DOHH2 (cell line): ENCODE measurements at regions not wholly inside any gene's neighbourhood (a gene's known extent, or its start where the extent isn't known, plus 50 kb on each side); places are given as distances from the start of the nearest gene placed in this dataset.

ENCODE experiments used
- H3F3A ChIP-seq: fragments of 200-600 bp; sonication (generic), shearing (Covaris generic); 2 replicates; pipeline ENCODE4 v1.6.0; 2016; ENCODE audit warnings: antibody characterized with exemption, mild to moderate bottlenecking; ENCODE audit not compliant: control insufficient read depth, insufficient read depth
- H3K27ac ChIP-seq: fragments of 200-600 bp; sonication (generic); 2 replicates; pipeline ENCODE4 v1.5.1; 2014; ENCODE audit warnings: low read depth, mild to moderate bottlenecking, low read length, moderate library complexity
- H3K27me3 ChIP-seq: fragments of 200-600 bp; sonication (generic); 2 replicates; pipeline ENCODE4 v1.6.1; 2014; ENCODE audit warnings: mild to moderate bottlenecking, low read length, mixed read lengths; ENCODE audit not compliant: control insufficient read depth
- H3K36me3 ChIP-seq: fragments of 200-600 bp; sonication (generic); 2 replicates; pipeline ENCODE4 v1.6.1; 2014; ENCODE audit warnings: mild to moderate bottlenecking, low read length, moderate library complexity, mixed read lengths; ENCODE audit not compliant: control insufficient read depth
- H3K4me1 ChIP-seq: fragments of 200-600 bp; sonication (generic); 2 replicates; pipeline ENCODE4 v1.6.1; 2014; ENCODE audit warnings: mild to moderate bottlenecking, low read length, mixed read lengths; ENCODE audit not compliant: control insufficient read depth
- H3K4me2 ChIP-seq: fragments of 200-600 bp; sonication (generic); 2 replicates; pipeline ENCODE4 v1.6.0; 2014; ENCODE audit warnings: mild to moderate bottlenecking, low read length, moderate library complexity
- H3K4me3 ChIP-seq: fragments of 200-600 bp; sonication (generic); 2 replicates; pipeline ENCODE4 v1.5.1; 2014; ENCODE audit warnings: mild to moderate bottlenecking, low read length, mixed read lengths
- H3K79me2 ChIP-seq: fragments of 200-600 bp; sonication (generic); 2 replicates; pipeline ENCODE4 v1.6.1; 2014; ENCODE audit warnings: mild to moderate bottlenecking, low read length, mixed read lengths; ENCODE audit not compliant: control insufficient read depth
- H3K9me2 ChIP-seq: fragments of 200-600 bp; sonication (generic); replicated peaks from 2 replicates; pipeline ENCODE4 v1.6.1; 2014; ENCODE audit warnings: mild to moderate bottlenecking, low read length, mixed read lengths; ENCODE audit not compliant: control insufficient read depth
- H3K9me3 ChIP-seq: fragments of 200-600 bp; sonication (generic); 2 replicates; pipeline ENCODE4 v1.6.1; 2014; ENCODE audit warnings: antibody characterized with exemption, low read length, mixed read lengths; ENCODE audit not compliant: control insufficient read depth, insufficient read depth
- H4K20me1 ChIP-seq: fragments of 200-600 bp; sonication (generic); 2 replicates; pipeline ENCODE4 v1.6.0; 2014; ENCODE audit warnings: low read depth, mild to moderate bottlenecking, antibody characterized with exemption, low read length, moderate library complexity; ENCODE audit not compliant: control insufficient read depth, insufficient read depth
- CTCF ChIP-seq: fragments of 200-600 bp; sonication (generic); IDR thresholded peaks from one replicate; pipeline ENCODE4 v1.5.1; 2014; ENCODE audit warnings: antibody characterized with exemption, mild to moderate bottlenecking, low read depth, low read length; ENCODE audit not compliant: poor library complexity, severe bottlenecking
- EZH2phosphoT487 ChIP-seq: fragments of 200-600 bp; sonication (generic); IDR thresholded peaks from 2 replicates; pipeline ENCODE4 v1.6.1; 2017; ENCODE audit warnings: borderline replicate concordance, mild to moderate bottlenecking, antibody characterized with exemption, low read length, moderate library complexity, mixed read lengths

DNA sequence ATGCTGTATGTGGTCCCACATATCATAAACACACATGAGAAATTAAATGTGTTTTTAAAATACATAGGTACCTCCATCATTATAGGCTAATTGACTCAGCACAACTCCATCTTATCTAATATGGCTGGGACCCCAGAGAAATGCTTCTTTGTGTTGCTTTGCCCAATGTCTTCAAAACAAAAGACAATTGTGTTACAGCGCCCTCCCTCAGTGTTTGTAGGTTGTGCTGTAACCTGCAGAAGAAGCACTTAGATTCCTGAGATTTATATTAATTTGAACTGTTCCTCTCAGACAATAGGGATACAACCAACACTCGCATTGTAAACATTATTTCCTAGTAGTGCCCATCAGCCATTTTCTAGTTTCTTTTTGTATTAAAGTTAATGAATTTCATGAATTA, 303.4 kb downstream of the MZT1 start:
- H3K27me3 ChIP-seq, result no peaks in the 10 kb centered on the region
- TF ChIP-seq EZH2phosphoT487 (no peak), CTCF (no peak)
- no peaks in the 10 kb centered on the region for H3K79me2 ChIP-seq
- no peak overlapping the region for H3K4me2 ChIP-seq
- no peaks in the 10 kb centered on the region for H3F3A ChIP-seq
- no peaks in the 10 kb centered on the region for H4K20me1 ChIP-seq
- no peak overlapping the region for H3K27ac ChIP-seq
- H3K4me3 ChIP-seq, result no peak overlapping the region
- no peaks in the 10 kb centered on the region for H3K9me3 ChIP-seq
- H3K4me1 ChIP-seq, result no peaks in the 10 kb centered on the region
- H3K9me2 ChIP-seq, result no peaks in the 10 kb centered on the region
- H3K36me3 ChIP-seq, result no peaks in the 10 kb centered on the region

DNA sequence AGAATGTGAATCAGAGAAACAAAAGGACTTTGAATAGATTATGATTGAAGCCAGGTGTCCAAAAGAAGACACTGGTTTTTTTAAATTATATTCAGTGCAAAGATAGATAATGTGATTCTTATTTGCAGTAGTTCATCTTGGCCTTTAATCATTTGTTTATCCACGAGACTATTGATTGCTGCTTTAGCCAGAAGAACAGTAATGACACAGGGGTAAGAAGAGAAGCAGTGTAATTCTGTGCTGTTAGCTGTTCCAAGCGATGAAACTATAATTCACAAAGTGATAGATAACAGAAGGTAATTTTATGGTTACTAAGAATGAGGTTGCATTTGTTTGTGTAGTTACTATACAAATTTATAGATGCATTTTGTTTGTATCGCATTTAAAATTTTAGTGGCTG, 311.6 kb downstream of the MZT1 start:
- Histone ChIP-seq H3K27me3 (no peaks in the 10 kb centered on the region), H3K4me1 (no peaks in the 10 kb centered on the region), H3K27ac (no peak overlapping the region), H4K20me1 (no peaks in the 10 kb centered on the region), H3K4me2 (no peak overlapping the region), H3K4me3 (no peak overlapping the region), H3K36me3 (no peaks in the 10 kb centered on the region), H3F3A (no peaks in the 10 kb centered on the region), H3K9me2 (no peaks in the 10 kb centered on the region), H3K9me3 (no peaks in the 10 kb centered on the region), H3K79me2 (no peaks in the 10 kb centered on the region)
- TF ChIP-seq CTCF (no peak), EZH2phosphoT487 (no peak)

GRCh38 chr13:72412481-72412880, 314.9 kb downstream of the MZT1 start:
- Histone ChIP-seq H3K4me1 (no peaks in the 10 kb centered on the region), H3K36me3 (no peaks in the 10 kb centered on the region), H3K27ac (no peak overlapping the region), H4K20me1 (no peaks in the 10 kb centered on the region), H3K9me2 (no peaks in the 10 kb centered on the region), H3K4me2 (no peak overlapping the region), H3F3A (no peaks in the 10 kb centered on the region), H3K4me3 (no peak overlapping the region), H3K79me2 (no peaks in the 10 kb centered on the region), H3K9me3 (no peaks in the 10 kb centered on the region), H3K27me3 (no peaks in the 10 kb centered on the region)
- no peak for TF ChIP-seq EZH2phosphoT487
- no peak for TF ChIP-seq CTCF

GRCh38 chr13:72405441-72405840, 322.0 kb downstream of the MZT1 start:
- H3K4me3 ChIP-seq, result no peak overlapping the region
- no peaks in the 10 kb centered on the region for H3K4me1 ChIP-seq
- H3K36me3 ChIP-seq, result no peaks in the 10 kb centered on the region
- H3K9me3 ChIP-seq, result no peaks in the 10 kb centered on the region
- H3F3A ChIP-seq, result no peaks in the 10 kb centered on the region
- H3K9me2 ChIP-seq, result no peaks in the 10 kb centered on the region
- TF ChIP-seq CTCF (no peak), EZH2phosphoT487 (no peak)
- no peaks in the 10 kb centered on the region for H3K79me2 ChIP-seq
- H3K27ac ChIP-seq, result no peak overlapping the region
- no peak overlapping the region for H3K4me2 ChIP-seq
- H4K20me1 ChIP-seq, result no peaks in the 10 kb centered on the region
- no peaks in the 10 kb centered on the region for H3K27me3 ChIP-seq
